H9 (cell line): ENCODE measurements at regions not wholly inside any gene's neighbourhood (a gene's known extent, or its start where the extent isn't known, plus 50 kb on each side); places are given as distances from the start of the nearest gene placed in this dataset.

Experiments used
- DNase-seq: peaks from one replicate; pipeline ENCODE4 v3.0.0-alpha.2; 2017
- H2AFZ ChIP-seq: one replicate; pipeline ENCODE4 v1.6.1; 2013; ENCODE audit warnings: mild to moderate bottlenecking, low read length, control low read depth, moderate library complexity
- H2AK5ac ChIP-seq: 2 replicates; pipeline ENCODE4 v1.6.1; 2013; ENCODE audit warnings: low read length, control low read depth, mixed read lengths; ENCODE audit not compliant: insufficient read length
- H2BK120ac ChIP-seq: one replicate; pipeline ENCODE4 v1.6.1; 2013; ENCODE audit warnings: low read depth, mild to moderate bottlenecking, low read length, control low read depth, inconsistent platforms; ENCODE audit not compliant: poor library complexity, severe bottlenecking
- H2BK12ac ChIP-seq: 2 replicates; pipeline ENCODE4 v1.6.1; 2013; ENCODE audit warnings: low read length, control low read depth, mixed read lengths, low read depth; ENCODE audit not compliant: insufficient read length
- H2BK15ac ChIP-seq: 2 replicates; pipeline ENCODE4 v1.6.1; 2013; ENCODE audit warnings: low read depth, low read length, control low read depth
- H2BK20ac ChIP-seq: one replicate; pipeline ENCODE4 v1.6.1; 2013; ENCODE audit warnings: low read depth, mild to moderate bottlenecking, low read length, control low read depth, inconsistent platforms; ENCODE audit not compliant: poor library complexity, severe bottlenecking
- H2BK5ac ChIP-seq: 2 replicates; pipeline ENCODE4 v1.6.1; 2013; ENCODE audit warnings: low read length, control low read depth, mixed read lengths; ENCODE audit not compliant: insufficient read length
- H3K14ac ChIP-seq: 2 replicates; pipeline ENCODE4 v1.6.1; 2013; ENCODE audit warnings: low read length, control low read depth; ENCODE audit not compliant: insufficient read depth
- H3K18ac ChIP-seq: 2 replicates; pipeline ENCODE4 v1.6.1; 2013; ENCODE audit warnings: low read depth, mild to moderate bottlenecking, mixed read lengths, low read length, control low read depth; ENCODE audit not compliant: insufficient read length
- H3K23ac ChIP-seq: 2 replicates; pipeline ENCODE4 v1.6.1; 2013; ENCODE audit warnings: low read length, control low read depth, mixed read lengths, low read depth; ENCODE audit not compliant: insufficient read length
- H3K23me2 ChIP-seq: 2 replicates; pipeline ENCODE4 v1.6.1; 2013; ENCODE audit warnings: low read depth, mild to moderate bottlenecking, mixed read lengths, low read length, control low read depth; ENCODE audit not compliant: insufficient read length, poor library complexity, severe bottlenecking
- H3K27ac ChIP-seq: 2 replicates; pipeline ENCODE4 v1.5.1; 2013; ENCODE audit warnings: low read length, control low read depth, mixed read lengths, low read depth; ENCODE audit not compliant: insufficient read length
- H3K27me3 ChIP-seq: 2 replicates; pipeline ENCODE4 v1.6.1; 2013; ENCODE audit warnings: low read length, control low read depth, inconsistent platforms; ENCODE audit not compliant: insufficient read depth
- H3K4ac ChIP-seq: 2 replicates; pipeline ENCODE4 v1.6.1; 2013; ENCODE audit warnings: low read depth, mild to moderate bottlenecking, control low read depth, inconsistent platforms, low read length, moderate library complexity
- H3K4me1 ChIP-seq: 2 replicates; pipeline ENCODE4 v1.6.1; 2013; ENCODE audit warnings: low read length, control low read depth, inconsistent platforms; ENCODE audit not compliant: insufficient read depth
- H3K4me2 ChIP-seq: 2 replicates; pipeline ENCODE4 v1.6.1; 2013; ENCODE audit warnings: low read length, control low read depth, mixed read lengths; ENCODE audit not compliant: insufficient read length, insufficient read depth
- H3K56ac ChIP-seq: 2 replicates; pipeline ENCODE4 v1.6.1; 2013; ENCODE audit warnings: low read depth, mild to moderate bottlenecking, mixed read lengths, low read length, control low read depth; ENCODE audit not compliant: insufficient read length
- H3K79me1 ChIP-seq: 2 replicates; pipeline ENCODE4 v1.6.1; 2013; ENCODE audit warnings: low read depth, mild to moderate bottlenecking, moderate library complexity, low read length, control low read depth, inconsistent platforms; ENCODE audit not compliant: insufficient read depth, poor library complexity, severe bottlenecking
- H3K79me2 ChIP-seq: 2 replicates; pipeline ENCODE4 v1.6.1; 2013; ENCODE audit warnings: low read length, control low read depth, inconsistent platforms; ENCODE audit not compliant: insufficient read depth
- H3K9ac ChIP-seq: 2 replicates; pipeline ENCODE4 v1.6.1; 2013; ENCODE audit warnings: low read length, control low read depth, mixed read lengths; ENCODE audit not compliant: insufficient read length; ENCODE audit errors: extremely low read depth
- H3K9me3 ChIP-seq: one replicate; pipeline ENCODE4 v1.6.1; 2013; ENCODE audit warnings: low read depth, low read length, inconsistent platforms; ENCODE audit not compliant: control insufficient read depth
- H3T11ph ChIP-seq: one replicate; pipeline ENCODE4 v1.6.1; 2013; ENCODE audit warnings: mild to moderate bottlenecking, low read length, control low read depth, inconsistent platforms
- H4K20me1 ChIP-seq: one replicate; pipeline ENCODE4 v1.6.1; 2013; ENCODE audit not compliant: control insufficient read depth, insufficient read length, insufficient read depth
- H4K5ac ChIP-seq: 2 replicates; pipeline ENCODE4 v1.6.1; 2013; ENCODE audit warnings: low read depth, mild to moderate bottlenecking, mixed read lengths, low read length, control low read depth; ENCODE audit not compliant: insufficient read length
- H4K8ac ChIP-seq: replicated peaks from 2 replicates; pipeline ENCODE4 v1.6.1; 2013; ENCODE audit warnings: low read length, control low read depth, mixed read lengths, low read depth; ENCODE audit not compliant: insufficient read length
- H4K91ac ChIP-seq: 2 replicates; pipeline ENCODE4 v1.6.1; 2013; ENCODE audit warnings: low read depth, mild to moderate bottlenecking, moderate library complexity, mixed read lengths, low read length, control low read depth; ENCODE audit not compliant: insufficient read length
- H3K27ac Mint-ChIP-seq, 3 experiments: 2 replicates in 2 of 3; 3 replicates in 1 of 3; pipeline ENCODE4 v1.8.0; 2020 to 2021; ENCODE audit warnings: mixed read lengths in 3 of 3, mild to moderate bottlenecking in 1 of 3, moderate library complexity in 1 of 3
- H3K27me3 Mint-ChIP-seq: 2 replicates; pipeline ENCODE4 v1.8.0; 2021; ENCODE audit warnings: low read depth, mild to moderate bottlenecking, moderate library complexity, mixed read lengths
- H3K36me3 Mint-ChIP-seq, 3 experiments: 2 replicates in 2 of 3; 3 replicates in 1 of 3; pipeline ENCODE4 v1.8.0; 2020 to 2021; ENCODE audit warnings: low read depth in 3 of 3, mixed read lengths in 3 of 3; ENCODE audit not compliant: insufficient read depth in 1 of 3
- H3K4me1 Mint-ChIP-seq, 2 experiments: 2 replicates each; pipeline ENCODE4 v1.8.0; 2020; ENCODE audit warnings: mixed read lengths in 2 of 2
- H3K4me3 Mint-ChIP-seq, 2 experiments: 2 replicates in 1 of 2; 3 replicates in 1 of 2; pipeline ENCODE4 v1.8.0; 2020 to 2021; ENCODE audit warnings: mild to moderate bottlenecking in 2 of 2, mixed read lengths in 2 of 2, moderate library complexity in 1 of 2
- H3K9me3 Mint-ChIP-seq, 2 experiments: 2 replicates in 1 of 2; 3 replicates in 1 of 2; pipeline ENCODE4 v1.8.0; 2020; ENCODE audit warnings: mild to moderate bottlenecking in 2 of 2, mixed read lengths in 2 of 2, moderate library complexity in 1 of 2
- CTCF ChIP-seq: fragments of 200-600 bp; sonication (generic); conservative IDR thresholded peaks from 3 replicates; pipeline ENCODE4 v1.8.0; 2021; ENCODE audit warnings: antibody characterized with exemption, mild to moderate bottlenecking
- WGBS: extraction: QIAGEN DNeasy Blood & Tissue Kit; methylation state at CpG from one replicate; pipeline ENCODE4 v1.1.7; 2013; ENCODE audit warnings: missing lambda C conversion rate, low lambda C conversion rate, mixed read lengths; ENCODE audit not compliant: insufficient read length; ENCODE audit errors: extremely low coverage; 5-methylcytosine and 5-hydroxymethylcytosine counted together

DNA sequence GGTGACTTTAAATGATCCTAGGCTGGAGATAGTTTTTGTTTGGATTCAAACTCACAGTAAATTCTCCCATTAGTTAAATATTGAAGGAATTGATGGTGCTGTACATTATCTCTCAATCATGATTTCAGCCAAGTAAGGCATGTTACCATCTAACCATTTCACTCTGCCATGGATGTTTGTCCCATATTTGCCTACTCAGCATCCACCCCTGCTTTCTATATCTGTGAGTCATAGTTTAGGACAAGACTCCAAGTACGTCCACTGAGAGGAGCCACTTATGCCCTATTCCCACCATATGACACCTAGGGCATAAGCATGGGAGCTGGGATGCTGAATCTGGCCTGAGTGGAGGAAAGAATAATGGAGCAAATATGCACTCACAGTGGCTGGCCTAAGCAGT, 155.2 kb downstream of the RPL10L start:
- H3K4me1 Mint-ChIP-seq, result no peaks in the 10 kb centered on the region
- Histone ChIP-seq H3K79me1 (no peaks in the 10 kb centered on the region), H2BK120ac (no peak overlapping the region), H4K91ac (no peak overlapping the region), H3K9ac (no peak overlapping the region), H2BK5ac (no peak overlapping the region), H3K4ac (no peak overlapping the region), H4K5ac (no peak overlapping the region), H3K9me3 (no peaks in the 10 kb centered on the region), H2BK12ac (no peak overlapping the region), H3K18ac (no peak overlapping the region), H4K20me1 (no peaks in the 10 kb centered on the region), H3K79me2 (no peaks in the 10 kb centered on the region), H4K8ac (no peak overlapping the region), H2AFZ (no peak overlapping the region), H3K14ac (no peak overlapping the region), H3K23ac (no peak overlapping the region), H3T11ph (no peak overlapping the region), H2BK15ac (no peak overlapping the region), H3K27ac (no peak overlapping the region), H3K27me3 (no peaks in the 10 kb centered on the region), H2AK5ac (no peak overlapping the region), H2BK20ac (no peak overlapping the region), H3K56ac (no peak overlapping the region), H3K4me2 (no peak overlapping the region), H3K23me2 (no peaks in the 10 kb centered on the region), H3K4me1 (no peaks in the 10 kb centered on the region)
- no peak for TF ChIP-seq CTCF
- H3K27me3 Mint-ChIP-seq, result peaks cover 1% of the 10 kb centered on the region; the same call in 1 of the 2 replicates
- H3K27ac Mint-ChIP-seq, result no peak overlapping the region
- H3K4me3 Mint-ChIP-seq, result no peak overlapping the region
- no peaks in the 10 kb centered on the region for H3K9me3 Mint-ChIP-seq
- DNase-seq, result no peak
- peaks cover 0 to 2% (median 0%) of the 10 kb centered on the region in 3 experiments; a peak in 1 of 7 replicates for H3K36me3 Mint-ChIP-seq
- WGBS, result no CpG with 5 or more reads among the region's 1 CpG
